Neuronal stem cell (in vitro differentiated cells): ENCODE measurements at regions not wholly inside any gene's neighbourhood (a gene's known extent, or its start where the extent isn't known, plus 50 kb on each side); places are given as distances from the start of the nearest gene placed in this dataset.
A peak's percentile ranks its signal among the peaks of the same experiment; 100 is the strongest.

Experiments
- DNase-seq: peaks from one replicate; pipeline ENCODE4 v3.0.0-alpha.2; 2013; ENCODE audit warnings: low spot score
- H2AFZ ChIP-seq: one replicate; pipeline ENCODE4 v1.6.1; 2013; ENCODE audit warnings: mild to moderate bottlenecking, low read length, inconsistent platforms
- H2AK5ac ChIP-seq: 2 replicates; pipeline ENCODE4 v1.6.1; 2013; ENCODE audit warnings: low read depth, mild to moderate bottlenecking, inconsistent platforms, low read length, moderate library complexity, mixed read lengths
- H2BK120ac ChIP-seq: 2 replicates; pipeline ENCODE4 v1.6.1; 2013; ENCODE audit warnings: low read depth, mild to moderate bottlenecking, inconsistent platforms, low read length, moderate library complexity, mixed read lengths
- H2BK12ac ChIP-seq: one replicate; pipeline ENCODE4 v1.6.1; 2013; ENCODE audit warnings: low read length, inconsistent platforms
- H2BK15ac ChIP-seq: 2 replicates; pipeline ENCODE4 v1.6.1; 2013; ENCODE audit warnings: mild to moderate bottlenecking, low read length, inconsistent platforms, mixed read lengths
- H2BK5ac ChIP-seq: one replicate; pipeline ENCODE4 v1.6.1; 2013; ENCODE audit warnings: inconsistent platforms, mild to moderate bottlenecking, low read length, moderate library complexity
- H3K14ac ChIP-seq: one replicate; pipeline ENCODE4 v1.6.1; 2013; ENCODE audit warnings: low read length, inconsistent platforms
- H3K18ac ChIP-seq: 2 replicates; pipeline ENCODE4 v1.6.1; 2013; ENCODE audit warnings: low read length, inconsistent platforms
- H3K23ac ChIP-seq: 2 replicates; pipeline ENCODE4 v1.6.1; 2013; ENCODE audit warnings: low read depth, mild to moderate bottlenecking, mixed read lengths, low read length, inconsistent platforms; ENCODE audit not compliant: poor library complexity
- H3K27ac ChIP-seq: replicated peaks from 3 replicates; pipeline ENCODE4 v1.5.1; 2013; ENCODE audit warnings: low read length, inconsistent platforms
- H3K27me3 ChIP-seq, 3 experiments: 2 replicates each; pipeline ENCODE4 v1.6.1; 2013; ENCODE audit warnings: low read length in 3 of 3, mild to moderate bottlenecking in 2 of 3, inconsistent platforms in 1 of 3, low read depth in 1 of 3, mixed read lengths in 1 of 3, moderate library complexity in 1 of 3; ENCODE audit not compliant: control insufficient read depth in 3 of 3, insufficient read depth in 3 of 3
- H3K36me3 ChIP-seq, 2 donors: replicated peaks in 1 of 2; 2 replicates each; pipeline ENCODE4 v1.6.1; 2013; ENCODE audit warnings: low read length in 2 of 2; ENCODE audit not compliant: control insufficient read depth in 2 of 2, insufficient read depth in 2 of 2
- H3K4ac ChIP-seq: 2 replicates; pipeline ENCODE4 v1.6.1; 2013; ENCODE audit warnings: inconsistent platforms, mild to moderate bottlenecking, low read length, moderate library complexity
- H3K4me1 ChIP-seq, 2 donors: 1 replicate in 1 of 2; 2 replicates in 1 of 2; pipeline ENCODE4 v1.6.1; 2013; ENCODE audit warnings: low read length in 2 of 2, low read depth in 1 of 2; ENCODE audit not compliant: control insufficient read depth in 2 of 2, insufficient read depth in 1 of 2
- H3K4me2 ChIP-seq: one replicate; pipeline ENCODE4 v1.6.1; 2013; ENCODE audit warnings: mild to moderate bottlenecking, low read length, inconsistent platforms; ENCODE audit not compliant: insufficient read depth, poor library complexity, severe bottlenecking
- H3K4me3 ChIP-seq, 2 donors: 2 replicates each; pipeline ENCODE4 v1.5.1; 2013; ENCODE audit warnings: low read length in 2 of 2, mild to moderate bottlenecking in 2 of 2, inconsistent platforms in 1 of 2, moderate library complexity in 1 of 2
- H3K79me1 ChIP-seq: one replicate; pipeline ENCODE4 v1.6.1; 2013; ENCODE audit warnings: low read depth, mild to moderate bottlenecking, inconsistent platforms, low read length, moderate library complexity
- H3K9ac ChIP-seq: one replicate; pipeline ENCODE4 v1.6.1; 2013; ENCODE audit warnings: mild to moderate bottlenecking, low read depth, low read length, inconsistent platforms; ENCODE audit not compliant: poor library complexity
- H3K9me3 ChIP-seq, 2 donors: replicated peaks in 1 of 2; 2 replicates each; pipeline versions ENCODE3 to v1.6.1; 2013; ENCODE audit warnings: low read length in 2 of 2, mild to moderate bottlenecking in 2 of 2, inconsistent platforms in 1 of 2, low read depth in 1 of 2, mixed read lengths in 1 of 2, moderate library complexity in 1 of 2; ENCODE audit not compliant: control insufficient read depth in 2 of 2, insufficient read depth in 1 of 2
- H4K8ac ChIP-seq: one replicate; pipeline ENCODE4 v1.6.1; 2013; ENCODE audit warnings: low read depth, mild to moderate bottlenecking, inconsistent platforms, low read length, moderate library complexity
- H4K91ac ChIP-seq: one replicate; pipeline ENCODE4 v1.6.1; 2013; ENCODE audit warnings: low read length, low read depth, mild to moderate bottlenecking, inconsistent platforms; ENCODE audit not compliant: poor library complexity
- whole genome bisulfite sequencing, 2 donors: extraction: QIAGEN DNeasy Blood & Tissue Kit; methylation state at CpG; one replicate each; pipeline ENCODE4 v1.1.7; 2013; ENCODE audit warnings: missing lambda C conversion rate in 2 of 2, mixed read lengths in 1 of 2; ENCODE audit not compliant: insufficient read length in 2 of 2, insufficient replicate concordance in 1 of 2; ENCODE audit errors: extremely low coverage in 2 of 2; 5-methylcytosine and 5-hydroxymethylcytosine counted together

GRCh38 chr3:162287600-162287999, 791.0 kb downstream of the OTOL1 start:
- H3K4me3 ChIP-seq, result no peak overlapping the region
- H3K36me3 ChIP-seq, result no peaks in the 10 kb centered on the region
- H3K23ac ChIP-seq, result no peak overlapping the region
- no peaks in the 10 kb centered on the region for H3K4me1 ChIP-seq
- no CpG with 5 or more reads among the region's 2 CpGs for WGBS, 2 donors
- no peak overlapping the region for H3K14ac ChIP-seq
- no peak overlapping the region for H2BK5ac ChIP-seq
- H2BK120ac ChIP-seq, result no peak overlapping the region
- no peak overlapping the region for H2BK15ac ChIP-seq
- no peak for DNase-seq
- no peak overlapping the region for H3K18ac ChIP-seq
- no peak overlapping the region for H2AK5ac ChIP-seq
- no peak overlapping the region for H3K27ac ChIP-seq
- H3K4ac ChIP-seq, result no peak overlapping the region
- H2BK12ac ChIP-seq, result no peak overlapping the region
- H4K8ac ChIP-seq, result peak overlapping the region; percentile 48
- no peak overlapping the region for H3K4me2 ChIP-seq
- H2AFZ ChIP-seq, result no peak overlapping the region
- no peaks in the 10 kb centered on the region for H3K9me3 ChIP-seq
- H4K91ac ChIP-seq, result no peak overlapping the region
- H3K79me1 ChIP-seq, result no peaks in the 10 kb centered on the region
- no peaks in the 10 kb centered on the region for H3K27me3 ChIP-seq
- no peak overlapping the region for H3K9ac ChIP-seq

DNA sequence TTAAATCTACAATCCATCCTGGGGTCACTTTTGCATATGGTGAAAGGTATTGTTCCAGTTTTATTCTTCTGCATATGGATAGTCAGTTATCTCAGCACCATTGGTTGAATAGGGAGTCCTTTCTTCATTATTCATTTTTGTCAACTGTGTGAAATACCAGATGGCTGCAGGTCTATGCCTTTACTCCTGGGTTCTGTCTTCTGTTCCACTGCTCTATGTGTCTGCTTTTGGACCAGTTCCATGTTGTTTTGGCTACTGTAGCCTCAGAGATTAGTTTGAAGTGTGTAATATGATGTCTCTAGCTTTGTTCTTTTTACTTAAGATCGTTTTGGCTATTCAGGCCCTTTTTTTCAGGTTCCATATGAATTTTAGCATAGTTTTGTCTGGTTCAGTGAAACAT, 795.8 kb downstream of the OTOL1 start:
- H3K4ac ChIP-seq, result no peak overlapping the region
- no peak overlapping the region for H2BK120ac ChIP-seq
- no peak overlapping the region for H3K27ac ChIP-seq
- no peak overlapping the region for H2BK5ac ChIP-seq
- no peak overlapping the region for H2AFZ ChIP-seq
- no peak for DNase-seq
- no peaks in the 10 kb centered on the region for H3K27me3 ChIP-seq
- no peaks in the 10 kb centered on the region for H3K36me3 ChIP-seq
- H3K79me1 ChIP-seq, result no peaks in the 10 kb centered on the region
- no peak overlapping the region for H4K8ac ChIP-seq
- H3K4me2 ChIP-seq, result no peak overlapping the region
- no peak overlapping the region for H3K9ac ChIP-seq
- no CpG with 5 or more reads among the region's 1 CpG for WGBS, 2 donors
- no peaks in the 10 kb centered on the region for H3K4me1 ChIP-seq
- no peak overlapping the region for H2BK15ac ChIP-seq
- H3K4me3 ChIP-seq, result no peak overlapping the region
- no peak overlapping the region for H2AK5ac ChIP-seq
- H3K9me3 ChIP-seq, result no peaks in the 10 kb centered on the region
- no peak overlapping the region for H3K18ac ChIP-seq
- H4K91ac ChIP-seq, result no peak overlapping the region
- H2BK12ac ChIP-seq, result no peak overlapping the region
- H3K23ac ChIP-seq, result no peak overlapping the region
- no peak overlapping the region for H3K14ac ChIP-seq

DNA sequence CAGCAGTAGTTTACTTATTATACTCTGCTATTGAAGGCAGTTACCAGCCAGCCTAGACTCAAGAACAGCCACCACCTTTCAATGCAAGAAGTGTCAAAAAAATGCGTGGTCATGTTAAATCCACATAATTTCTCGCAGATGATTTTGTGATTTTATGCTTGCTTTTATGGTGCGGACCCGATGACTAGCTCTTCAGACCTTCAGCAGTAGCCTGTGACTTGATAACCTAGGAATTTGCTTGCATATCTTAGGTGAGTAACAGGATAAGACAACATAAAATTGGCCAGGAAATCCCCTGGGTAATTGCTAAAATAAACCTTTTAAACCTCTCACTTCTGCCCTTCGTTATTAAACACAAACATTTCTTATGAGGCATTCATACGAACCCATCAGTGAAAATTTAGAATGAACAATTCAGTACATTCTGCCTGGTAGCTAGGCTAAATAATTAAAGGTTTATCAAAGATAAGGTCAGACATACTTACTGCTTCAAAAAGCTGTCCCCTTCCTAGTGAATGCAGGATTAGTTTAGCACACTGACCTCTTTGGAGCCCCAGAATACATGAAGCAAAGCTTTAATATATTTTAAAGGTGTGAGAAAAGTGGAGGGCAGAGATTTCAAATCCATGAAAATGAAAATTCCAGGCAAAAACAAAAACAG, 798.8 kb downstream of the OTOL1 start:
- H3K79me1 ChIP-seq, result no peaks in the 10 kb centered on the region
- H3K4me1 ChIP-seq, result no peaks in the 10 kb centered on the region
- no peaks in the 10 kb centered on the region for H3K9me3 ChIP-seq
- H2BK15ac ChIP-seq, result no peak overlapping the region
- H3K4me3 ChIP-seq, result no peak overlapping the region
- no peak overlapping the region for H2BK12ac ChIP-seq
- no peak overlapping the region for H2BK120ac ChIP-seq
- H3K23ac ChIP-seq, result no peak overlapping the region
- H3K4ac ChIP-seq, result no peak overlapping the region
- H3K14ac ChIP-seq, result no peak overlapping the region
- H2BK5ac ChIP-seq, result no peak overlapping the region
- no peak overlapping the region for H2AK5ac ChIP-seq
- no peak overlapping the region for H3K18ac ChIP-seq
- peak overlapping the region; percentile 33 for H2AFZ ChIP-seq
- no peak overlapping the region for H3K27ac ChIP-seq
- H4K91ac ChIP-seq, result no peak overlapping the region
- no peak overlapping the region for H3K9ac ChIP-seq
- no peaks in the 10 kb centered on the region for H3K27me3 ChIP-seq
- H4K8ac ChIP-seq, result no peak overlapping the region
- H3K4me2 ChIP-seq, result no peak overlapping the region
- DNase-seq, result no peak
- WGBS, 2 donors, result no CpG with 5 or more reads among the region's 6 CpGs
- H3K36me3 ChIP-seq, result no peaks in the 10 kb centered on the region

- H2BK5ac ChIP-seq, result no peak overlapping the region
- no peak overlapping the region for H3K23ac ChIP-seq
- no peaks in the 10 kb centered on the region for H3K4me1 ChIP-seq
- WGBS, 2 donors, result no CpG with 5 or more reads among the region's 5 CpGs
- peaks cover 1 to 2% of the 10 kb centered on the region in 2 donors for H3K9me3 ChIP-seq
- H3K27me3 ChIP-seq, result no peaks in the 10 kb centered on the region
- H3K36me3 ChIP-seq, result no peaks in the 10 kb centered on the region
- no peak overlapping the region for H3K9ac ChIP-seq
- H3K4me3 ChIP-seq, result no peak overlapping the region
- no peak overlapping the region for H2BK120ac ChIP-seq
- no peak overlapping the region for H3K4ac ChIP-seq
- H2BK12ac ChIP-seq, result no peak overlapping the region
- H2AFZ ChIP-seq, result peak overlapping the region; percentile 5
- no peak overlapping the region for H3K14ac ChIP-seq
- no peak overlapping the region for H4K8ac ChIP-seq
- no peak for DNase-seq
- no peak overlapping the region for H4K91ac ChIP-seq
- H2BK15ac ChIP-seq, result no peak overlapping the region
- no peak overlapping the region for H3K27ac ChIP-seq
- H3K79me1 ChIP-seq, result no peaks in the 10 kb centered on the region
- no peak overlapping the region for H3K18ac ChIP-seq
- H3K4me2 ChIP-seq, result no peak overlapping the region
- H2AK5ac ChIP-seq, result no peak overlapping the region
These were observed 806.5 kb downstream of the OTOL1 start for GRCh38 chr3:162302983-162303624.
